GM21529 (cell line): ENCODE measurements at regions not wholly inside any gene's neighbourhood (a gene's known extent, or its start where the extent isn't known, plus 50 kb on each side); places are given as distances from the start of the nearest gene placed in this dataset.

Source experiments
- ATAC-seq: cut with Tn5 transposase; IDR thresholded peaks from one replicate; pipeline ENCODE4 v1.9.1; 2021; ENCODE audit not compliant: unreplicated experiment

DNA sequence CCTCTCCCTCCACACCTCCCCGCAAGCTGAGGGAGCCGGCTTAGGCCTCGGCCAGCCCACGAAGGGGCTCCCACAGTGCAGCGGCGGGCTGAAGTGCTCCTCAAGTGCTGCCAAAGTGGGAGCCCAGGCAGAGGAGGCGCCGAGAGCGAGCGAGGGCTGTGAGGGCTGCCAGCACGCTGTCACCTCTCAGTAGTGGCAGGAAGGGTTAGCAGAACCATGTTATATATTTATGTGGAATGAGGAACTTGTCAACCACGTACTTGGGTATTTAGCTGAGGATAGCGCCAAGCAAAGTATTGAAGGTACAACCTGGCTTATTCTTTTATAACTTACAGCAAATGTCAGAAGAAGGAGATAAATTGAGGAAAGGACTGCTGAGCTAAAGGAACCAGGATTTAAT, 144.1 kb upstream of the MGAT5 start:
- ATAC-seq: no peak

- ATAC-seq: no peak
Observed at GRCh38 chr2:134110532-134110931, 143.3 kb upstream of the MGAT5 start.

GRCh38 chr2:134117676-134118075, 136.2 kb upstream of the MGAT5 start:
- no peak for ATAC-seq

DNA sequence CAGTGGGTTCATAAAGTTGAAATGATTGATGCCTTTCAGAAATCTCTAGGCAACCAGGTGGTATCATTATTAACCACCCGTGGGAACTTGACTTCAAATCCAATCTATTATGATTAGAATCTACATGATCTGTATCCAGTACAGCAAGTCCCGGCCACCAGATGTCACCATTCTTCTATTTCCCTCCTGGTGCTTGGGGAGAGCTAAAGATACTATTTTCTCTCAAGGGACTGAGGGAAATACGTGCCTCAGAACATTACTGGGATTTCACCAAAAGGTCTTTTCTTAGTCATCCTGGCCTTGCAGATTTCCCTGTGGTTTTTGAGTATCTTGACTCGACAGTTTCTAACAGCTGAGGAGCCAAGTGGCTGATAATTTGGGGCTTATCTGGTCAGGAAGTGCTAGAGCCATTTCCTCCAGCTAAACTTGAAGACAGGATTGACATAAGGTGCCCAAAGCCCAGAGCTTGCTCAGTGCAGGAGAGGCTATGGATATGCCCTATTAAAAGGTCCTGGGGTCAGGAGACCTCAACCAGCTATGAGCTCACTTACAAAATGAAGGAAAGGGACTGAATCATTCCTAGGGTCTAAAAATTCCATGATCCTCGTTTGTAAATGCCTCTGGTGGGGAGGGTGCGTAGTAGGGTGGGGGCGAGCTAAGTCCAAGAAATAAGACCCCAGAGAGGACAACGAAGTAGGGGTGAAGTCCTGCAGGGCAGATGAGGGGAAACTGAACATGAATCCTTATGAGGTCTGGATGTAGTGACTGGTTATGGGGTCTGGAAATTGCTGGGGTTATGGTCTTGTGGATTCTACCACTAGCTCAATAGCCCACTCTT, 135.4 kb upstream of the MGAT5 start:
- ATAC-seq: peak; percentile 47

DNA sequence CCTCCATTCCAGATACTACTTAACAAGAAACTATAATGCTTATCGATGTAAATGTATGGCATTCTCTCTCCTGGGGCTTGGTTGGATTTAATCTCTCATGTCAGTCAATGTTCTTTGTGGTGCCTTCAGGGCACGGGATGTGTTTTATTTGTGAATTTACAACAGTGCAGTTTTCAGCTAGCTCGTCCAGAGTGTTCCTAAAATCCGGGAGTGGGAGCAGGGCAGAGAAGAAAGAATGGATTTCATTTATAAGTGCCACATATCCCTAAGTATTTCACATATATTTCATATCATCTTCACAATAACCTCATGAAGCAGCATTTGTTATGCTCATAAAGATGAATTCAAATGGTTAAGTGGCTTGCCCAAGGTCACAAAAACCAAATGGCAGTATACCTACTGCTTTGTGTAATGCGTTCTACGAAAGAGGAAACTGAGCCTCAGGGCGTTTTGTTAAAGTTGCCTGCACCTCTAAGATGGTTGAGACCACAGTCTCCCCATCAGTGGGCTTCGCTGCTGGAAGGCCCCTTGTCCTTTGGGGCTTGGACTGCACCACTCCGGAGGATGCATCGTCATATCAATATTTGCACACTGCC, 134.7 kb upstream of the MGAT5 start:
- ATAC-seq: peak; percentile 18

DNA sequence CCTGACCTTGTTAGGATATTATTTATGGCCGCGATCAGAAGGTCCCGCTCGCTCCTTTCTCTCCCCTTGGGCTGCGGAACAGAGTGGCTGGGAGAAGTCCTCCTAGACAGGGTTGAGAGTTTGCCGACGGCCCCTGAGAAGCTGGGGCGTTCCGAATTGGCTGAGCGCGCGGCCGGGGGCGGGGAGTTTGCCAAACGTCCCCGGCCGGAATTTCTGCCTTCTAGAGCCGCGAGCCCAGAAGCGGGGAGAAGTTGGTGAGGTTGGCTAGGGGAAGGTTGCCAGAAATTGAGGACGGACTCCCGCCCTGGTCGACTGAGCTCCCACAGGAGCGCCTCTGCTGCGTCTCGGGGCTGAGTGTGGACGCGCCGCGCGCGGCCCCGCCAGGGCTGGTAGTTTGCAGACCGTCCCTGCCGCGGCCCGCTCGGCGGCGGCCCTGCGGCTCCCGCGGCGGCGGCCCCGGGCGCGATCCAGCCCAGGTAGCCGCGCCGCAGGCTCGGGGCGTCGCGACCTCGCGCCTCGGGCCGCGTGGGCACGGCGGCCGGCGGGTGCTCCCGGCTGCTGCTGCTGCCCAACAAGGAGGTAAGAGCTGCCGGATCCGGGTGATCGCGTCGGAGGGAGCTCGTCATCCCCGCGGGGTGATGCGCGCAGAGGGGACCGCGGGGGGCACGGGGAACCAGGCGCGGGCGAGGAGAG, 134.0 kb upstream of the MGAT5 start:
- peak; percentile 54 for ATAC-seq

DNA sequence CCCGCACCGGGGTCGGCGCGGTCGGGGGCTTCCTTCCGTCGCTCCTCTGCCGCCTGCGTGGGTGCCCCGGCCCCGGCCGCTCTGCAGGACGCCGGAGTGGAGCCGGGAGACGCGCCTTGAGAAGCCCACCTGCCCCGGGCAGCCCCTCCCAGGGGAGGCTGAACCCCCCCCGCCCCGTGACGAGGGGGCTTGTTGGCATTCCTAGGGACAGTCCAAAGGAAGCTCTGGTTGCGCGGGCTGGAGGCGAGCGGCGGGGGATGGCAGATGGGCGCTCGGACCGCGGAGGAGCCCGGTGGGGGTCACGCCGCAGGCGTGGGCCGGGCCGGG, 133.5 kb upstream of the MGAT5 start:
- no peak for ATAC-seq

DNA sequence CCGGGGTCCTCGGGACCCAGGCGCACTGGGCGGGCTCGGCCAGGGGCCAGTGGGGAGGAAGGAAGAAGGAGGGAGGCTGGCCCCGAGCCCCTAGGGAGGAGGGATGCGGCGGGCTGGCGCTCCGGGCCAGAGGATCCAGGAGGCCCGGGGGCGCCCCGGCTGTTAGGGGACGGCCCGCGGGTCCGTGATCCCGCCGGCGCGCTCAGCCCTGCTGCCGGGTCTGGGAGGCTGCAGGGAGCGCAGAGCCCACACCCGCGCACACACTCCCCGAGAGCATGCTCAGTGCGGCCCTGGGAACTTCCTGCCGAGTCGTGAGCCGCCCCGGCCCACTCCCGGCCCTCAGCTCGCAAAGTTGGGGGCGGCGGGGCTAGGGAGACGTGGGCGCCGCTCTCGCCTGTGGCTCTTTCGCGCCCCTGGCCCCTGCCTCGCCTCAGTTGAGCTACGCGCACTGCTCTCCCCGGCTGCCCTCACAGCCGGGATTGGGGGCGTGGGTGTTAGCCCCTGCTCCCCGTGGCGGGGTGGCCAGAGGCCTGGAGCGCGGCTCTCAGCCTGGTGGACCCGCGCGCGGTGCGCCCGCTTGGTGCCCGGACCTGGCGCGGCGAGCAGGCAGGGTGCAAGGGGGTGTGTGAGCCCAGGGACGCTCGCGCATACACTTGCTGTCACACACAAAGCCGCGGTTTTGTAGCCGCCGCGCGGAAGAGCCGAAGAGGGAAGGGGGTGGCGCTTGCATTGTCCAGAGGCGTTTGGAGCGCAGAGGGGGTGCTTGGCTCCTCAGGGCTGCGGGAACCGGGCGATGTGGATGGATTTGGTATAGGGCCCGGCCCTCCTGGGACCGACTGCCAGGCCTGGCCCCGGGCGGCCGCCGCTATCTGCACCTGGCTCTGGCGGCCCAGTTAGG, 132.9 kb upstream of the MGAT5 start:
- peak; percentile 40 for ATAC-seq

GRCh38 chr2:134122610-134123009, 131.3 kb upstream of the MGAT5 start:
- no peak for ATAC-seq

DNA sequence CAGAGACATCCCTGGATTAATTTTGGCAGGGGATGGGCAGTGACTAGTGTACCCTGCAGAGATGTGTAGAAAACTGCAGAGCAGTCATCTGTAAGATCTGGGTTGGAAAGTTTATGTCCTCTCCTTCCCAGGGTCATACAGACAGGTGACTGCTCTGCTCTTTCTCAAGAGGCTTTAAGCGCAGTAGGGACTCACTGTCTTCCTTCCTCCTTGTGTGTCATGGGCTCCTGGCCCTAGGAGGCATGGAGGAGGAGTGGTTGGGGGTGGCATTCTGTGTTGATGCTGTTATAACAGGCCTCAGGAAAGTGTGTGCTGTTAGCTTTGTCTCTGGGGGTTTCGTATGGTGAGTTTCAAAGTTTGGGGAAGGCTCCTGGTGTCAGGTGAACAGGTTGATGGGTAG, 130.5 kb upstream of the MGAT5 start:
- ATAC-seq: no peak

DNA sequence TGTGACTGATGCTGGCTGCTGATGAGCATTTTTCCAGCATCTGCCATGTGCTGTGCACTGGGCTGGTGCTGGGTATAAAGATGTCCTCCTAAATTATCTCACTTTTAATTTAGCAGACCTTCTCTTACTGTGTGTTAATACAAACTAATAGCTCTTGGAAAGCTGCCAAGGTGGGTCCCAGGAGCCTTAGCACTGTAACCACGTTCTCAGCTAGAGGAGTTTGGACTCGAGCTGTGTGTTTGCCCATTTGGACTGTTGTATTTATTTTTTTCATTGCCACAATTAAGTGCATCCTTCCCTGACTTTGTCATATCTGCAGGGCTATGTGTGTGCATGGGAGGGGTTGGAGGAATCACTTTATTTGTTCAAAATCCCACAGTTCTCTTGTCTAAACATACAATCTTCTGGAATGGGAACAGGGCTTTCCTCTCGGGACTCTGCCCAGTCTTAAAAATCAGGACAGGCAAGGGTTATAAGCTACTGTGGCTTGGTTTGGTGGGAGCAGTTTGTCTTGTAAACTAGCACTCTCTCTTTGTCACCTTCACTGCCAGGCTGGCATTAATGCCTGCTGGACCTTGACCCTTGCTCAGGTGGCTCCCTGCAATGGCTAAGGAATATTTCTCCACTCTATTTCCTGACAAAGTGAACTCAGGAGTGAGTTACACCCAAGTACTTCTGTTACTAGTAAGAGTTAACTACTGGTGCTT, 129.7 kb upstream of the MGAT5 start:
- ATAC-seq: no peak

- peak; percentile 51 for ATAC-seq
Observed at GRCh38 chr2:134127496-134127895, 126.4 kb upstream of the MGAT5 start.

GRCh38 chr2:134128746-134129145, 125.1 kb upstream of the MGAT5 start:
- no peak for ATAC-seq

GRCh38 chr2:134129900-134130537, 123.9 kb upstream of the MGAT5 start:
- ATAC-seq: no peak

DNA sequence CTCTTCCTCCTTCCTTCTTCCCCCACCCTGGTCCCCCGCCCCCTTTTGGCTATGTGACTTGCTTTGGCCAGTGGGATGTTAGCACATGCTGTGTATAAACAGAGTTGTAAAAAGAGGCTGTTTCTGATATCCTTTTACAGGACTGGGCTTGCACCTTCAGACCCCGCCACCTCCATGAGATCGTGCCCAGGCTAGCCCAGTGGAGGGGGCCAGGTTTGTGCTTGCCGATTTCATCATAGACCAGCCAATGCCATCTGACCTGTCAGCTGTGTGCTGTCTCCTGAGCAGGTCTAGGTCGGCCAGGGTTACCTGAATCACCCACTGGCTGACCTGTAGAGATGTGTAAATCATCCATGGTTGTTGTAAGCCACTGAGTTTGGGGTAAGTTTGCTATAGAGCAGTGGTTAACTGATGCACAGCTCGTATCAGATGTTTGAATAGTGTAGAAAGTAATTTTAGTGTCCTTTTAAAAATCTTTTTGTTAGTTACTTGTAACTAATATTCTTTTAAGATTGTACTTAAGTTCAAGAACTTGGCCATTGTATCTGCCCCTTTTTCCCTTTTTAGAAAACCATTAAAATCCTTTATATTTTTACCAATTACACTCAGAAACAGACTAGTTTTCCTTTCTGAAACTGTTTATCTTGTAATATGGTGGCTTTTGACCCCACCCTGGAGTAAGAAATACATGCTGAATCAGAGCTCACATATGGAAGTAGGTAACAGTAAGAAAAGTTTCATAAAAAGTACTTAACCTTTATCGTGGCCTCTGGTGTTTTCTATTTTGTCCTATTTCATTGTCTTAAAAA, 122.0 kb upstream of the MGAT5 start:
- no peak for ATAC-seq

- no peak for ATAC-seq
Observed at GRCh38 chr2:134132490-134132857, 121.4 kb upstream of the MGAT5 start.

DNA sequence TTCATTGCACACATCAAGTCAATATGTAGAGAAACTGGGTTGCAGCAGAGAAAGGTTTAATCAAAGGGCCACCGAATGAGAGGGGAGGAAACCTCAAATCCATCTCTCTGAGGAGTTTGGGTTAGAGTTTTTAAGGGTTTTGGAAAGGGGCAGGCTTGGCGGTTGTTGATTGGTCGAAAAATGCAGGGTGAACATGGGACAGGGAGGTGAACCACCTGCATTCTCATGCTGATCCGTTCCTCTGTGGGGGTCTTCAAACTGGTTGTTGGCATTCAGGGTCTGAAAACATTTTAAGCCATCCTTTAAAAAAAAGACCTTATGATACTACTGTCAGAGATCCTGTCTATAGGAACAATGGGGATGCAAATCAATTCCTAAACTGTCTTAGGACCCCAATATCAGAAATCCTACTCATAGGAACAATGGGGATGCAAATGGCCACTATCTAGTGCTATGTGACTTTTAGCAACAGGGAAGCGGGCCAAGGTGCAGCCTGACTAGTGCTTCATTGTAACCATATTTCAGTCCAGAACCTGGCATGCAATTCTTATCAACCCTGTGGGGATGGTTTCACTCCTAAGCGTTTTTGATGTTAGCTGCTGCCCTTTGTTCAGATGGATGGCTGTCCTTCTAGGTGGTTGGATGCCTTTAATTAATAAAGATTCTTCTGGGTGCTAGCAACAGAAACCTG, 120.1 kb upstream of the MGAT5 start:
- ATAC-seq: no peak

DNA sequence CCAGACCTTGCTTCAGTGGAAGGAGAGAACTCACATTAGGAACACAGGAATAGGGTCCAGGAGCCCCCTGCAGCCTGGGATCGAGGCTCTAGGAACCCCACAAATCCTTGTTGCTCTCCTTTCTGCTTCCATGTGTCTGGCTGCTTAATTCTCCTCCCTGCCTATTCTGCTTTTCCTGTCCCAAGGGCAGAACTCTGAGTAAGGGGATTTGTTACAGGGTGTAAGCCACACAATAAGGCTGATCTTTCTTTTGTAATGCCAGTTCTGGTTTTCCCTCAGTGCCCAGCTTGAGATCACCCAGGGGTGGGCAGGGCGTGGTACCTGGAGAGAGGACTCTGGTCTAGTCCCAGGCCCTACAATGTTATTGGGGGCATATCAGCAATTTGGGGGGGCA, 119.6 kb upstream of the MGAT5 start:
- no peak for ATAC-seq

- no peak for ATAC-seq
Observed at GRCh38 chr2:134134827-134135226, 119.0 kb upstream of the MGAT5 start.
